Neural progenitor cell (in vitro differentiated cells): ENCODE measurements at regions not wholly inside any gene's neighbourhood (a gene's known extent, or its start where the extent isn't known, plus 50 kb on each side); places are given as distances from the start of the nearest gene placed in this dataset.

Experiments
- DNase-seq: peaks from one replicate; pipeline ENCODE4 v3.0.0-alpha.2; 2016; ENCODE audit warnings: low spot score
- H2AFZ ChIP-seq: fragments of 200-600 bp; sonication (generic); replicated peaks from 2 replicates; pipeline ENCODE4 v1.6.1; 2016; ENCODE audit warnings: antibody characterized with exemption
- H3F3A ChIP-seq: fragments of 200-600 bp; sonication (generic); 2 replicates; pipeline ENCODE4 v1.6.1; 2016; ENCODE audit warnings: antibody characterized with exemption, low read depth
- H3K27ac ChIP-seq: fragments of 200-600 bp; sonication (generic); 2 replicates; pipeline ENCODE4 v1.5.1; 2016; ENCODE audit warnings: mild to moderate bottlenecking
- H3K27me3 ChIP-seq: fragments of 200-600 bp; sonication (generic); 2 replicates; pipeline ENCODE4 v1.6.1; 2016; ENCODE audit warnings: mild to moderate bottlenecking, moderate library complexity
- H3K36me3 ChIP-seq: fragments of 200-600 bp; sonication (generic); 2 replicates; pipeline ENCODE4 v1.5.1; 2016
- H3K4me1 ChIP-seq: fragments of 200-600 bp; sonication (generic); 2 replicates; pipeline ENCODE4 v1.6.1; 2016; ENCODE audit warnings: mixed run types
- H3K4me2 ChIP-seq: fragments of 200-600 bp; sonication (generic); 2 replicates; pipeline ENCODE4 v1.6.1; 2016
- H3K4me3 ChIP-seq: fragments of 200-600 bp; sonication (generic); 2 replicates; pipeline ENCODE4 v1.5.1; 2016
- H3K79me2 ChIP-seq: fragments of 200-600 bp; sonication (generic); 2 replicates; pipeline ENCODE4 v1.6.1; 2016; ENCODE audit warnings: low read depth
- H3K9ac ChIP-seq: fragments of 200-600 bp; sonication (generic); 2 replicates; pipeline ENCODE4 v1.6.1; 2016
- H3K9me3 ChIP-seq: fragments of 200-600 bp; sonication (generic); 2 replicates; pipeline ENCODE4 v1.5.1; 2016; ENCODE audit warnings: low read depth
- H4K20me1 ChIP-seq: fragments of 200-600 bp; sonication (generic); 2 replicates; pipeline ENCODE4 v1.6.1; 2016; ENCODE audit warnings: low read depth
- H3K27ac Mint-ChIP-seq: 3 replicates; pipeline ENCODE4 v1.8.0; 2021; ENCODE audit warnings: mixed read lengths
- H3K27me3 Mint-ChIP-seq: 2 replicates; pipeline ENCODE4 v1.8.0; 2022; ENCODE audit warnings: low read depth, mild to moderate bottlenecking, inconsistent platforms, moderate library complexity, mixed read lengths; ENCODE audit not compliant: insufficient read depth
- H3K36me3 Mint-ChIP-seq: 3 replicates; pipeline ENCODE4 v1.8.0; 2021; ENCODE audit warnings: mixed read lengths
- H3K4me1 Mint-ChIP-seq: 3 replicates; pipeline ENCODE4 v1.8.0; 2021; ENCODE audit warnings: mixed read lengths
- H3K4me3 Mint-ChIP-seq: 3 replicates; pipeline ENCODE4 v1.8.0; 2021; ENCODE audit warnings: mild to moderate bottlenecking, moderate library complexity, mixed read lengths
- H3K9me3 Mint-ChIP-seq: 3 replicates; pipeline ENCODE4 v1.8.0; 2020; ENCODE audit warnings: mixed read lengths
- CTCF ChIP-seq: fragments of 200-600 bp; sonication (generic); IDR thresholded peaks from 2 replicates; pipeline ENCODE4 v1.5.1; 2017; ENCODE audit warnings: antibody characterized with exemption, mild to moderate bottlenecking
- EZH2 ChIP-seq: fragments of 200-600 bp; sonication (generic); IDR thresholded peaks from 2 replicates; pipeline ENCODE4 v1.6.1; 2017; ENCODE audit warnings: antibody characterized with exemption, mild to moderate bottlenecking, moderate library complexity
- EZH2phosphoT487 ChIP-seq: fragments of 200-600 bp; sonication (generic); IDR thresholded peaks from 2 replicates; pipeline ENCODE4 v1.6.1; 2017; ENCODE audit warnings: antibody characterized with exemption

- H3K9me3 Mint-ChIP-seq: no peaks in the 10 kb centered on the region
- H3K27me3 Mint-ChIP-seq: no peaks in the 10 kb centered on the region
- Histone ChIP-seq H3K79me2 (no peaks in the 10 kb centered on the region), H3K4me1 (peaks cover 22% of the 10 kb centered on the region), H3K27me3 (no peaks in the 10 kb centered on the region), H3K4me2 (no peak overlapping the region), H3K27ac (no peak overlapping the region), H3K9me3 (no peaks in the 10 kb centered on the region), H3K9ac (no peak overlapping the region), H3K36me3 (no peaks in the 10 kb centered on the region), H2AFZ (no peak overlapping the region), H4K20me1 (no peaks in the 10 kb centered on the region), H3F3A (peaks cover 17% of the 10 kb centered on the region), H3K4me3 (no peak overlapping the region)
- TF ChIP-seq EZH2 (no peak), CTCF (no peak), EZH2phosphoT487 (no peak)
- H3K4me1 Mint-ChIP-seq: peaks cover 27% of the 10 kb centered on the region
- no peak for DNase-seq
- H3K4me3 Mint-ChIP-seq: no peak overlapping the region
- H3K27ac Mint-ChIP-seq: no peak overlapping the region
- no peaks in the 10 kb centered on the region for H3K36me3 Mint-ChIP-seq
These were observed 111.6 kb downstream of the SLC4A3 start for GRCh38 chr2:219739066-219739465.

- H3K36me3 Mint-ChIP-seq: no peaks in the 10 kb centered on the region
- Histone ChIP-seq H3K4me3 (no peak overlapping the region), H3K9ac (no peak overlapping the region), H3K9me3 (no peaks in the 10 kb centered on the region), H3K4me2 (no peak overlapping the region), H3K79me2 (no peaks in the 10 kb centered on the region), H3K27ac (no peak overlapping the region), H4K20me1 (no peaks in the 10 kb centered on the region), H3K4me1 (peaks cover 30% of the 10 kb centered on the region), H3F3A (peaks cover 24% of the 10 kb centered on the region), H3K27me3 (no peaks in the 10 kb centered on the region), H3K36me3 (no peaks in the 10 kb centered on the region), H2AFZ (no peak overlapping the region)
- no peaks in the 10 kb centered on the region for H3K27me3 Mint-ChIP-seq
- H3K27ac Mint-ChIP-seq: peak overlapping the region; percentile 4
- peaks cover 35% of the 10 kb centered on the region for H3K4me1 Mint-ChIP-seq
- no peak for TF ChIP-seq EZH2
- TF ChIP-seq EZH2phosphoT487: no peak
- TF ChIP-seq CTCF: no peak
- H3K4me3 Mint-ChIP-seq: no peak overlapping the region
- no peaks in the 10 kb centered on the region for H3K9me3 Mint-ChIP-seq
- no peak for DNase-seq
These were observed 112.5 kb downstream of the SLC4A3 start for GRCh38 chr2:219739866-219740440.

GRCh38 chr2:219743548-219743947 lies 116.1 kb downstream of the SLC4A3 start:
- no peak for DNase-seq
- TF ChIP-seq EZH2: no peak
- no peak for TF ChIP-seq EZH2phosphoT487
- TF ChIP-seq CTCF: no peak
- Histone ChIP-seq H3K9ac (no peak overlapping the region), H3K36me3 (no peaks in the 10 kb centered on the region), H3K79me2 (no peaks in the 10 kb centered on the region), H3K4me1 (peaks cover 42% of the 10 kb centered on the region), H4K20me1 (no peaks in the 10 kb centered on the region), H3K4me2 (peak overlapping the region; percentile 37), H3K4me3 (no peak overlapping the region), H3F3A (peaks cover 19% of the 10 kb centered on the region), H2AFZ (no peak overlapping the region), H3K9me3 (no peaks in the 10 kb centered on the region), H3K27ac (no peak overlapping the region), H3K27me3 (no peaks in the 10 kb centered on the region)
- H3K36me3 Mint-ChIP-seq: no peaks in the 10 kb centered on the region
- H3K27me3 Mint-ChIP-seq: no peaks in the 10 kb centered on the region
- no peak overlapping the region for H3K4me3 Mint-ChIP-seq
- peaks cover 2% of the 10 kb centered on the region for H3K9me3 Mint-ChIP-seq
- peaks cover 23% of the 10 kb centered on the region for H3K4me1 Mint-ChIP-seq
- no peak overlapping the region for H3K27ac Mint-ChIP-seq
